ENCODE measurements at regions not wholly inside any gene's neighbourhood (a gene's known extent, or its start where the extent isn't known, plus 50 kb on each side); places are given as distances from the start of the nearest gene placed in this dataset.

DNA sequence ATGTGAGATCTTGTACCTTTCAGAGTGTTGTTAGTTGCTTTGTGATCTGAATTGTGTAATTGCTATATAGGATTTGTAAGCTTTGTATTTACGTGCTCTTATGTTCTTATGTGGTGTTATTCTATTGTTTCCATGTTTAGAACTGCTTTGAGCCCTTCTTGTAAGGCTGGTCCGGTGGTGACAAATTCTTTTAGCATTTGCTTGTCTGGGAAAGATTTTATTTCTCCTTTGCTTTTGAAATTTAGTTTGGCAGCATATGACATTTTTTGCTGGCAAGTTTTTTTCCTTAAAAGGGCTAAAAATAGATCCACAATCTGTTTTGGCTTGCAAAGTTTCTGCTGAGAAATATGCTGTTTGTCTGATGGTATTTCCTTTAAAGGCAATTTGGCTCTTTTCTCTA lies 1089.2 kb upstream of the PCDH9 start:
- H3K4me1 ChIP-seq (ENCODE audit: control insufficient read depth, insufficient read depth, low read length) = no peaks in the 10 kb centered on the region
- CTCF ChIA-PET = no interaction called here

GRCh38 chr13:68304286-68304893 lies 1074.3 kb upstream of the PCDH9 start:
- peak; percentile 30 for DNase-seq (ENCODE audit: low read depth, low spot score)
- Histone ChIP-seq H3K4me3 (ENCODE audit: low read depth in 2 of 2, low read length in 2 of 2) (no peak overlapping the region), H3K4me1 (ENCODE audit: control insufficient read depth, insufficient read depth, low read length) (no peaks in the 10 kb centered on the region), H3K9me3 (ENCODE audit: control insufficient read depth, insufficient read depth, low read depth, low read length) (no peaks in the 10 kb centered on the region), H3K36me3 (ENCODE audit: control insufficient read depth, insufficient read depth, low read length) (no peaks in the 10 kb centered on the region), H3K27ac (ENCODE audit: low read length) (no peak overlapping the region; the same call in 1 of the 2 replicates), H3K27me3 (ENCODE audit: control insufficient read depth, insufficient read depth, low read length) (no peaks in the 10 kb centered on the region)
- ATAC-seq = no peak
- TF ChIP-seq, protein P1, sequence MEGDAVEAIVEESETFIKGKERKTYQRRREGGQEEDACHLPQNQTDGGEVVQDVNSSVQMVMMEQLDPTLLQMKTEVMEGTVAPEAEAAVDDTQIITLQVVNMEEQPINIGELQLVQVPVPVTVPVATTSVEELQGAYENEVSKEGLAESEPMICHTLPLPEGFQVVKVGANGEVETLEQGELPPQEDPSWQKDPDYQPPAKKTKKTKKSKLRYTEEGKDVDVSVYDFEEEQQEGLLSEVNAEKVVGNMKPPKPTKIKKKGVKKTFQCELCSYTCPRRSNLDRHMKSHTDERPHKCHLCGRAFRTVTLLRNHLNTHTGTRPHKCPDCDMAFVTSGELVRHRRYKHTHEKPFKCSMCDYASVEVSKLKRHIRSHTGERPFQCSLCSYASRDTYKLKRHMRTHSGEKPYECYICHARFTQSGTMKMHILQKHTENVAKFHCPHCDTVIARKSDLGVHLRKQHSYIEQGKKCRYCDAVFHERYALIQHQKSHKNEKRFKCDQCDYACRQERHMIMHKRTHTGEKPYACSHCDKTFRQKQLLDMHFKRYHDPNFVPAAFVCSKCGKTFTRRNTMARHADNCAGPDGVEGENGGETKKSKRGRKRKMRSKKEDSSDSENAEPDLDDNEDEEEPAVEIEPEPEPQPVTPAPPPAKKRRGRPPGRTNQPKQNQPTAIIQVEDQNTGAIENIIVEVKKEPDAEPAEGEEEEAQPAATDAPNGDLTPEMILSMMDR (IDR thresholded peaks at IDR 0.05) = peak; percentile 57; the same call in 1 of the 2 replicates
- TF ChIP-seq, protein P2, sequence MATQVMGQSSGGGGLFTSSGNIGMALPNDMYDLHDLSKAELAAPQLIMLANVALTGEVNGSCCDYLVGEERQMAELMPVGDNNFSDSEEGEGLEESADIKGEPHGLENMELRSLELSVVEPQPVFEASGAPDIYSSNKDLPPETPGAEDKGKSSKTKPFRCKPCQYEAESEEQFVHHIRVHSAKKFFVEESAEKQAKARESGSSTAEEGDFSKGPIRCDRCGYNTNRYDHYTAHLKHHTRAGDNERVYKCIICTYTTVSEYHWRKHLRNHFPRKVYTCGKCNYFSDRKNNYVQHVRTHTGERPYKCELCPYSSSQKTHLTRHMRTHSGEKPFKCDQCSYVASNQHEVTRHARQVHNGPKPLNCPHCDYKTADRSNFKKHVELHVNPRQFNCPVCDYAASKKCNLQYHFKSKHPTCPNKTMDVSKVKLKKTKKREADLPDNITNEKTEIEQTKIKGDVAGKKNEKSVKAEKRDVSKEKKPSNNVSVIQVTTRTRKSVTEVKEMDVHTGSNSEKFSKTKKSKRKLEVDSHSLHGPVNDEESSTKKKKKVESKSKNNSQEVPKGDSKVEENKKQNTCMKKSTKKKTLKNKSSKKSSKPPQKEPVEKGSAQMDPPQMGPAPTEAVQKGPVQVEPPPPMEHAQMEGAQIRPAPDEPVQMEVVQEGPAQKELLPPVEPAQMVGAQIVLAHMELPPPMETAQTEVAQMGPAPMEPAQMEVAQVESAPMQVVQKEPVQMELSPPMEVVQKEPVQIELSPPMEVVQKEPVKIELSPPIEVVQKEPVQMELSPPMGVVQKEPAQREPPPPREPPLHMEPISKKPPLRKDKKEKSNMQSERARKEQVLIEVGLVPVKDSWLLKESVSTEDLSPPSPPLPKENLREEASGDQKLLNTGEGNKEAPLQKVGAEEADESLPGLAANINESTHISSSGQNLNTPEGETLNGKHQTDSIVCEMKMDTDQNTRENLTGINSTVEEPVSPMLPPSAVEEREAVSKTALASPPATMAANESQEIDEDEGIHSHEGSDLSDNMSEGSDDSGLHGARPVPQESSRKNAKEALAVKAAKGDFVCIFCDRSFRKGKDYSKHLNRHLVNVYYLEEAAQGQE (IDR thresholded peaks at IDR 0.05; ENCODE audit: insufficient read depth in 1 of 2, low read depth in 2 of 2, low read length in 1 of 2) = no peak
- TF ChIP-seq SIN3A (IDR thresholded peaks at IDR 0.05; ENCODE audit: borderline replicate concordance, insufficient read depth, low read depth, low read length) = no peak
- TF ChIP-seq POLR2AphosphoS5 (IDR thresholded peaks at IDR 0.05; ENCODE audit: low read depth, low read length) = no peak
- no peak for TF ChIP-seq TCF7L2 (IDR thresholded peaks at IDR 0.05; ENCODE audit: low read depth, low read length)
- ChIA-PET CTCF (interaction anchor here (0.6 to 0.7 kb wide), 3 partner anchors 134 to 1631 kb away, joined by 4 to 7 read pairs (median 7); no protein-coding TSS in a partner anchor), POLR2A (no interaction called here)
- intact Hi-C loops (cut with micrococcal nuclease; ENCODE audit: unreplicated experiment) = loop anchor here (5.0 to 10.0 kb wide), 2 partner anchors 620 to 1018 kb away; no protein-coding TSS in a partner anchor
- BruUV-seq (replicated peaks) = no TSS peak
- in situ Hi-C loops (cut with HindIII; ENCODE audit: low pct_unique_long_range_greater_than_20kb, low sequenced_read_pairs) = no loop called here

More for the DNA sequence above, 1089.2 kb upstream of the PCDH9 start:
- no peaks in the 10 kb centered on the region for H3K36me3 ChIP-seq (ENCODE audit: control insufficient read depth, insufficient read depth, low read length)
- BruUV-seq (replicated peaks) = no TSS peak
- H3K4me3 ChIP-seq (ENCODE audit: low read depth in 2 of 2, low read length in 2 of 2) = no peak overlapping the region
- POLR2A ChIA-PET = no interaction called here
- H3K27me3 ChIP-seq (ENCODE audit: control insufficient read depth, insufficient read depth, low read length) = no peaks in the 10 kb centered on the region
- H3K9me3 ChIP-seq (ENCODE audit: control insufficient read depth, insufficient read depth, low read depth, low read length) = no peaks in the 10 kb centered on the region
- DNase-seq (ENCODE audit: low read depth, low spot score) (no peak), ATAC-seq (no peak)
- TF ChIP-seq SIN3A (IDR thresholded peaks at IDR 0.05; ENCODE audit: borderline replicate concordance, insufficient read depth, low read depth, low read length) = no peak
- TF ChIP-seq, protein P1 (IDR thresholded peaks at IDR 0.05) = no peak
- TF ChIP-seq POLR2AphosphoS5 (IDR thresholded peaks at IDR 0.05; ENCODE audit: low read depth, low read length) = no peak
- TF ChIP-seq, protein P2 (IDR thresholded peaks at IDR 0.05; ENCODE audit: insufficient read depth in 1 of 2, low read depth in 2 of 2, low read length in 1 of 2) = no peak
- no peak for TF ChIP-seq TCF7L2 (IDR thresholded peaks at IDR 0.05; ENCODE audit: low read depth, low read length)
- H3K27ac ChIP-seq (ENCODE audit: low read length) = no peak overlapping the region
- intact Hi-C loops (cut with micrococcal nuclease; ENCODE audit: unreplicated experiment) (no loop called here), in situ Hi-C loops (cut with HindIII; ENCODE audit: low pct_unique_long_range_greater_than_20kb, low sequenced_read_pairs) (no loop called here)
